Mucosa of descending colon (tissue), 3 donors: ENCODE measurements at regions not wholly inside any gene's neighbourhood (a gene's known extent, or its start where the extent isn't known, plus 50 kb on each side); places are given as distances from the start of the nearest gene placed in this dataset.
"Not testable (repeated sequence)": the region's sequence is repeated elsewhere in the genome, so short reads cannot be mapped to it uniquely, and the experiment has no call there.

Source experiments
- ATAC-seq: fragments of 200-7000 bp; cut with Tn5 transposase; one replicate; pipeline ENCODE4 v1.9.1; 2020; ENCODE audit warnings: mild to moderate bottlenecking, moderate library complexity
- DNase-seq, 3 donors: peaks; one replicate each; pipeline ENCODE4 v3.0.0-alpha.2; 2020
- H3K36me3 ChIP-seq: fragments of 200-600 bp; one replicate; pipeline ENCODE4 v1.8.0; 2021; ENCODE audit warnings: low read depth, mild to moderate bottlenecking
- H3K4me1 ChIP-seq: fragments of 200-600 bp; one replicate; pipeline ENCODE4 v1.8.0; 2021; ENCODE audit warnings: low read depth, mild to moderate bottlenecking
- H3K4me3 ChIP-seq: fragments of 200-600 bp; one replicate; pipeline ENCODE4 v1.8.0; 2021; ENCODE audit warnings: mild to moderate bottlenecking
- H3K9me3 ChIP-seq: fragments of 200-600 bp; one replicate; pipeline ENCODE4 v1.8.0; 2021; ENCODE audit warnings: mild to moderate bottlenecking
- CTCF ChIP-seq: fragments of 200-600 bp; IDR thresholded peaks from one replicate; pipeline ENCODE4 v1.8.0; 2022; ENCODE audit warnings: antibody characterized with exemption, mild to moderate bottlenecking
- intact Hi-C, 2 donors: fragments of 100-400 bp; cut with DNase I in 1 of 2; cut with micrococcal nuclease in 1 of 2; formaldehyde crosslinking; loops; one replicate each; pipeline versions ENCODE4 v1.11.0 to v1.11.1; 2022; cut with DNase I, micrococcal nuclease
- donor health status: DM: no; HTN: no; CAD: no; lungs with moderate emphysema.
- donor health status: DM: no; HTN: no; CAD: no.
- donor health status: DM: no; HTN: yes; CAD: no.

DNA sequence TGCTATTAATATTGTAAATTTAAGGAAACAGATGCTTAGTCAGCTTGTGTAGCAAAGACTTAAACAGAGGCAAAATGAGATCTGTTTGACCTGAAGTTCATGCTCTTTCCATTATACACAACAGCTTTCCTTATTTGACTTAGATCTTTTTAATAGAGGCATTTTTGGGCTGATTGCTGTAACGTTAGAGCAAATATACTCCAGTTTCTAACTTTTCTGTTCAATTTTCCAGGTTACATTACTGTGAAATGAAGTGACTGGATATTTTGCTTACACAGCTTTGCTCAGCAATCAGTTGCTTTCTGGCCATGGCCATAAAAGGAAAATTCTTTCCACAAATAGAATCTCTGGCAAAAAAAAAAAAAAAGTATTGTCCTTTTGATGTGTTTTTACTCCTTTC lies 146.2 kb downstream of the PCDH7 start:
- intact Hi-C loops, result no loop called here

DNA sequence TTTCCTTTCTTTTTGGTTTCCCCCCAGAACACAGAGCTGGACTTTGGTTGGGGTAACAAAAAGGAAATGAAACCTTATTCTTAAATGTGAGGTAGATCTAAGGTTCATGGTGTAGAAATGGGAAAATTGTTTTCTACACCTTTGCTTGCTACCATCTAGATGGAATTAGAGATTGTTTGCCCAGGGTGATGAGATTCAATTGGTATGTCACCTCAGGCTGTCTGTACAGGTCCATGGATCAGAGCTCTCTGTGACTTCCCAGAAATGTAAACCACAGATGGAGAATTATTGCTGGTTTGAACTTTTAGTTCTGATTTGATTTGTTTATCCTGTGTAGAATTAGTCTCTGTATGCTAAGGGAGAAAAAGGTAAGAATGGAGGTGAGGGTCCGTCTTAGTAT lies 146.7 kb downstream of the PCDH7 start:
- no peaks in the 10 kb centered on the region for H3K36me3 ChIP-seq
- no peaks in the 10 kb centered on the region for H3K9me3 ChIP-seq
- H3K4me1 ChIP-seq, result peaks cover 8% of the 10 kb centered on the region
- no peak for DNase-seq
- intact Hi-C loops, result no loop called here
- no peak overlapping the region for H3K4me3 ChIP-seq
- no peak for TF ChIP-seq CTCF
- no peak for ATAC-seq

More for the DNA sequence above, 146.2 kb downstream of the PCDH7 start:
- no peak for ATAC-seq
- Histone ChIP-seq H3K36me3 (no peaks in the 10 kb centered on the region), H3K9me3 (no peaks in the 10 kb centered on the region), H3K4me3 (no peak overlapping the region), H3K4me1 (peaks cover 8% of the 10 kb centered on the region)
- no peak for DNase-seq
- TF ChIP-seq CTCF, result no peak

GRCh38 chr4:30867427-30867826 lies 147.3 kb downstream of the PCDH7 start:
- DNase-seq, result no peak
- ATAC-seq, result no peak
- peaks cover 8% of the 10 kb centered on the region for H3K4me1 ChIP-seq
- intact Hi-C loops, result no loop called here
- no peak for TF ChIP-seq CTCF
- H3K36me3 ChIP-seq, result no peaks in the 10 kb centered on the region
- no peak overlapping the region for H3K4me3 ChIP-seq
- no peaks in the 10 kb centered on the region for H3K9me3 ChIP-seq

DNA sequence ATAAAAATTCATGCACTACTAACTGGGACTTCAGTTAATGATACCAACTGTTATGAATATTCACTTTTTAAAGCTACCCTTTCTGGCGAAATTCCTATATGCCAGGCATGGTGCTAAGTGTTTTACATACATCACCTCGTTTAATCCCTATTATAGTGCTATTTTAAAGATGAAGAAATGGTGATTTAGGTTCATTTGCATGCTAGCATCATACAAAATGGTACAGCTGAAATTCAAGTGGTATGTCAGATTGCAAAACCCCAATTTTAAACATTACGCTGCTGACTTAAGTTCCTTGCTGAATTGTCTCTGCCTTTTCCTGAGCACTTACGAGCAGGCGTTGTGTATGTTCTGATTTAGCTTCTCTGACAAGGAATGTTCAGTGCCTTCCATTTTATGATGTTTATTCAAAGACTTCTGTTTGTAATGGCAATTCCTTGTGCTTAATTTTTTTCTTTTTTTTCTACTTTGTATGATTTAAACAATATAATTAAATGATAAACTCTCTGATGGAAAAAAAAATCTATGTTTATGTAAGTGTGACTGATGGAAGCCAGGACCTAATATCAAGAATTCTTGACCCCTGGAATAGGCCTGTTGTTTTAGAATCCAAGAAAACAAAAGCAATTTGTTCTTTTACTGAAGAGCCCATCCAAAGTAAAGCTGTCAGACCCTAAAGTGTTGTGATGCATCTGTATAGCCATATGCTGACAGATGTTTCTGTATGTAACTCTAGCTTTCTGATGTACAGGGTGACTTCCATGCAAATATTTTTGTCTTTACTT lies 148.1 kb downstream of the PCDH7 start:
- no peak for TF ChIP-seq CTCF
- DNase-seq (no peak), ATAC-seq (no peak)
- intact Hi-C loops, result no loop called here
- no peaks in the 10 kb centered on the region for H3K36me3 ChIP-seq
- H3K9me3 ChIP-seq, result no peaks in the 10 kb centered on the region
- H3K4me3 ChIP-seq, result no peak overlapping the region
- peaks cover 3% of the 10 kb centered on the region for H3K4me1 ChIP-seq

- H3K4me1 ChIP-seq, intact Hi-C loops, ATAC-seq, H3K9me3 ChIP-seq, H3K36me3 ChIP-seq, DNase-seq, H3K4me3 ChIP-seq: not testable (repeated sequence)
Measured at GRCh38 chr4:30869387-30869786, 149.2 kb downstream of the PCDH7 start.

DNA sequence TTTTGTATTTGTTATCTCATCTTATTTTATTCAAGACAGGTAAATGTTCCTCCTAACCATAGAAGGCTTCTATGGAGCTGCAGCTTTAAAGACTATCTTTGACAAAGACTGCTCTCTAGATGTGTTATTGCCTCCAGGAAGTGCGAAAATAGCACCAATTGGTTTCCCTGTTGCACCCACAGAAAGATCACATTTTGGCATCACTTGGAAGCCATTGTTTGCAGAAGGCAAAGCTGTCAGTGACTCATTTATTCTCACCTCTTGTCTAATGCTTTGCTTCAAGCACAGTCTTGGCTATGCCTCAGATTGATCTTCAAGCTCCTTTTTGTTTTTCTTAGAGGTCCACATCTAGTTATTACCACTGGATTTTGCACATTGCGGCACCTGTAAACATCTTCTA lies 150.3 kb downstream of the PCDH7 start:
- Histone ChIP-seq H3K36me3 (no peaks in the 10 kb centered on the region), H3K4me1 (no peaks in the 10 kb centered on the region), H3K9me3 (no peaks in the 10 kb centered on the region), H3K4me3 (no peak overlapping the region)
- TF ChIP-seq CTCF, result no peak
- DNase-seq (no peak), ATAC-seq (no peak)
- intact Hi-C loops, result no loop called here
